Loucy (cell line): ENCODE measurements at regions not wholly inside any gene's neighbourhood (a gene's known extent, or its start where the extent isn't known, plus 50 kb on each side); places are given as distances from the start of the nearest gene placed in this dataset.

Experiments used
- H2AFZ ChIP-seq: fragments of 200-600 bp; sonication (generic); 2 replicates; pipeline ENCODE4 v1.6.0; 2016; ENCODE audit warnings: antibody characterized with exemption, mild to moderate bottlenecking, low read length, moderate library complexity
- H3F3A ChIP-seq: fragments of 200-600 bp; 2 replicates; pipeline ENCODE4 v1.6.0; 2016; ENCODE audit warnings: antibody characterized with exemption, low read depth, mild to moderate bottlenecking
- H3K27me3 ChIP-seq: fragments of 200-600 bp; sonication (generic); 2 replicates; pipeline ENCODE4 v1.6.1; 2014; ENCODE audit warnings: low read length, mild to moderate bottlenecking; ENCODE audit not compliant: insufficient read depth, poor library complexity, severe bottlenecking
- H3K36me3 ChIP-seq: fragments of 200-600 bp; sonication (generic); 2 replicates; pipeline ENCODE4 v1.6.1; 2016; ENCODE audit warnings: low read length; ENCODE audit not compliant: insufficient read depth
- H3K4me1 ChIP-seq: fragments of 200-600 bp; sonication (generic); 2 replicates; pipeline ENCODE4 v1.5.1; 2014; ENCODE audit warnings: low read length, mild to moderate bottlenecking; ENCODE audit not compliant: insufficient read depth, poor library complexity, severe bottlenecking
- H3K4me2 ChIP-seq: fragments of 200-600 bp; sonication (generic); 2 replicates; pipeline ENCODE4 v1.6.0; 2014; ENCODE audit warnings: antibody characterized with exemption, low read length, low read depth, mild to moderate bottlenecking; ENCODE audit not compliant: poor library complexity, severe bottlenecking
- H3K4me3 ChIP-seq: fragments of 200-600 bp; sonication (generic); 2 replicates; pipeline ENCODE4 v1.5.1; 2014; ENCODE audit warnings: low read length, mild to moderate bottlenecking, mixed read lengths; ENCODE audit not compliant: poor library complexity, severe bottlenecking
- H3K79me2 ChIP-seq: fragments of 200-600 bp; sonication (generic); 2 replicates; pipeline ENCODE4 v1.6.1; 2014; ENCODE audit warnings: low read length; ENCODE audit not compliant: insufficient read depth
- H3K9ac ChIP-seq: fragments of 200-600 bp; sonication (generic); 2 replicates; pipeline ENCODE4 v1.6.0; 2014; ENCODE audit warnings: mild to moderate bottlenecking, low read depth, low read length, moderate library complexity; ENCODE audit not compliant: poor library complexity, severe bottlenecking
- H3K9me2 ChIP-seq: fragments of 200-600 bp; sonication (generic); replicated peaks from 2 replicates; pipeline ENCODE4 v1.6.1; 2016; ENCODE audit warnings: low read depth, low read length, mixed read lengths
- H3K9me3 ChIP-seq: fragments of 200-600 bp; sonication (generic); 2 replicates; pipeline ENCODE4 v1.6.1; 2014; ENCODE audit warnings: mild to moderate bottlenecking, antibody characterized with exemption, low read length, low read depth; ENCODE audit not compliant: insufficient read depth
- H4K20me1 ChIP-seq: fragments of 200-600 bp; sonication (generic); 2 replicates; pipeline ENCODE4 v1.6.0; 2014; ENCODE audit warnings: antibody characterized with exemption, low read length, mild to moderate bottlenecking; ENCODE audit not compliant: insufficient read depth, poor library complexity, severe bottlenecking
- EZH2phosphoT487 ChIP-seq: fragments of 200-600 bp; IDR thresholded peaks from 2 replicates; pipeline ENCODE4 v1.6.1; 2018; ENCODE audit warnings: antibody characterized with exemption, mild to moderate bottlenecking, moderate library complexity, borderline replicate concordance
- TF ChIP-seq, protein P1 (sequence below): fragments of 200-600 bp; sonication (generic); conservative IDR thresholded peaks from 2 replicates; pipeline ENCODE4 v1.5.1; 2014; ENCODE audit warnings: mild to moderate bottlenecking, antibody characterized with exemption, low read length

DNA sequence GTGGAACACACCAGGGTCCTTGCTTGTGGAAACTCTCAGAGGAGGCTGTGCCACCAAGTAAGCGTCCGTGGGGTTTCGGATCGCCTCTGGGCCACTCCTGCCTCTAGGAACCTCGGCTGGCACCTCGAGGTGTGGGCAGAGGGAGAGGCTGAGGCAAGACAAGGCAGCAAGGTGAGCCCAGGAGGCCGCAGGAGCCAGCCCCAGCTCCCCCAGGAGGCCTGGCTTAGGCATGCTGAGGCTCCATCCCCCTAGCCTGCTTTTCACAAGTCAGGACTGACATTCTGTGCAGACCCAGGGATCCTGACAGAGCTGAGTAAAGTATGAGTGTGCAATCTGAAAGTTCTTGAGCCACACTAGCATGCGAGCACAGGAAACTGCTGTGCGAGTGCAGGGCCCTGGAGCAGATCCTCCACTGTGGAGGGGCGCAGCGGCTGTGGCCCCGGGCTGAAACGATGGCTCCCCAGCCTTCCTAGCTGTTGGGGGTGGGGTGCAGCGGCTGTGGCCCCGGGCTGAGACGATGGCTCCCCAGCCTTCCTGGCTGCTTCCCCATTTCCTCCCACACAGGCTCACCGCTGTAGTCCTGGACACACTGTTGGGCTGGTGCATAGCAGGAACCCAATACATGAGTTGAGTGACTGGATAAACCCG is 75.2 kb upstream of the CD93 start:
- H3F3A ChIP-seq, result 0 out of 2 replicates have a peak, but pooled peaks cover 5% of the 10 kb centered on the region
- no peak overlapping the region for H3K4me3 ChIP-seq
- peaks cover 27% of the 10 kb centered on the region for H3K4me1 ChIP-seq
- peak overlapping the region; percentile 11 for H3K9ac ChIP-seq
- H3K79me2 ChIP-seq, result no peaks in the 10 kb centered on the region
- H3K9me2 ChIP-seq, result no peaks in the 10 kb centered on the region
- H4K20me1 ChIP-seq, result no peaks in the 10 kb centered on the region
- H3K36me3 ChIP-seq, result no peaks in the 10 kb centered on the region
- H3K9me3 ChIP-seq, result no peaks in the 10 kb centered on the region
- no peak overlapping the region for H2AFZ ChIP-seq
- no peak overlapping the region for H3K4me2 ChIP-seq
- no peak for TF ChIP-seq EZH2phosphoT487
- no peaks in the 10 kb centered on the region for H3K27me3 ChIP-seq

DNA sequence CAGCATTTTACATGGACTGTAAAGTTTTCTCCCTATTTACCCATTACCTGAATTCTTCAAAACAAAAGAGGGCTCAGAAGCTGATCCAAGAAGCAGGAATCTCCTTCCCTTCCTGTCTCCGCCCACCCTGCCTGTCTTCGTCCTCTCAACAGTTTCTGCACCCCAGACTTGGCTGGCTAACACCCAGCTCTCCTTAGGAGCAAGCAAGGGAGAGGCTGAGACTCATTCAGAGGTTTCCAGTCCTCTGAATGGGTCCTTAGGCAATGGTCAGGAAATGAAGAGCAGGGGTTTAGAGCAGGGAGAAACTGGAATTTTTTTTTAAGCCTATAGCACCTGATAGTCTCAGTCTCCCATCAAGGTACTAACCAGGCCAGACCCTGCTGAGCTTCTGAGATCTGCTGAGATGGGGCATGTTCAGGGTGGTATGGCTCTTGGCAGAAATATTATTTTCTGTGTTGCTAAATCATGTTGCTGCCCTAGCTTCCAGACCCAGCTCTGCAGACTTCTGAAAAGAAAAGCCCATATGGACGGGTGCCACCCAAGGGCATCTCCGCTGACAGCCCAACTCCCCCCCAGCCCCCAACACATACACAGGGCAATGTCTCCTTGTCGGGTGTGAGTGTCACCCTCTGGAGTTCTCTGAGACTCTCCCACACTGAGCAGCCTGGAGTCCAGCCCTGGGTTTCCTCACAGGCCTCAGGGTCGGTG is 74.6 kb upstream of the CD93 start:
- peaks cover 33% of the 10 kb centered on the region for H3K4me1 ChIP-seq
- H2AFZ ChIP-seq, result peak overlapping the region; percentile 26; the same call in 1 of the 2 replicates
- no peak overlapping the region for H3K4me3 ChIP-seq
- no peaks in the 10 kb centered on the region for H3K9me3 ChIP-seq
- no peaks in the 10 kb centered on the region for H4K20me1 ChIP-seq
- no peaks in the 10 kb centered on the region for H3K79me2 ChIP-seq
- no peaks in the 10 kb centered on the region for H3K36me3 ChIP-seq
- TF ChIP-seq EZH2phosphoT487, result no peak
- TF ChIP-seq, protein P1, sequence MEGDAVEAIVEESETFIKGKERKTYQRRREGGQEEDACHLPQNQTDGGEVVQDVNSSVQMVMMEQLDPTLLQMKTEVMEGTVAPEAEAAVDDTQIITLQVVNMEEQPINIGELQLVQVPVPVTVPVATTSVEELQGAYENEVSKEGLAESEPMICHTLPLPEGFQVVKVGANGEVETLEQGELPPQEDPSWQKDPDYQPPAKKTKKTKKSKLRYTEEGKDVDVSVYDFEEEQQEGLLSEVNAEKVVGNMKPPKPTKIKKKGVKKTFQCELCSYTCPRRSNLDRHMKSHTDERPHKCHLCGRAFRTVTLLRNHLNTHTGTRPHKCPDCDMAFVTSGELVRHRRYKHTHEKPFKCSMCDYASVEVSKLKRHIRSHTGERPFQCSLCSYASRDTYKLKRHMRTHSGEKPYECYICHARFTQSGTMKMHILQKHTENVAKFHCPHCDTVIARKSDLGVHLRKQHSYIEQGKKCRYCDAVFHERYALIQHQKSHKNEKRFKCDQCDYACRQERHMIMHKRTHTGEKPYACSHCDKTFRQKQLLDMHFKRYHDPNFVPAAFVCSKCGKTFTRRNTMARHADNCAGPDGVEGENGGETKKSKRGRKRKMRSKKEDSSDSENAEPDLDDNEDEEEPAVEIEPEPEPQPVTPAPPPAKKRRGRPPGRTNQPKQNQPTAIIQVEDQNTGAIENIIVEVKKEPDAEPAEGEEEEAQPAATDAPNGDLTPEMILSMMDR, result no peak
- H3F3A ChIP-seq, result 0 out of 2 replicates have a peak, but pooled peaks cover 5% of the 10 kb centered on the region
- H3K4me2 ChIP-seq, result peak overlapping the region; percentile 59
- no peaks in the 10 kb centered on the region for H3K27me3 ChIP-seq
- H3K9ac ChIP-seq, result peak overlapping the region; percentile 44
- no peaks in the 10 kb centered on the region for H3K9me2 ChIP-seq

DNA sequence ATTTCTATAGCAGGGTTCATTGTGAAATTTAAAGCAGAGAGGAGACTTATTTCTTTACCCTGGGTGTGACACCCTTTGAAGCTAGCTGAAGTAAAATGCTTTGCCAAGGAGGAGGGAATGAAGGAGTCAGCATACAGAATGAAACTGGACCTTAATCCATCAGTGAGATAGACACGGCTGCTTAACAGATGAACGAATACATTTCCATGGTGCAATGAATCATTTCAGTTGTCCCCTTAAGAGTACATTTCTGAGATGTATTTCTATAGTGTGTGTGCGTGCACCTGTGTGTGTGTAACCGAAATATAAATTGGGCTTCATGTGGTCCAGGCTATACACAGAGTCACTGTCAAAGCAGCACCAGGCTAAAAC is 73.8 kb upstream of the CD93 start:
- Histone ChIP-seq H3K27me3 (no peaks in the 10 kb centered on the region), H2AFZ (peak overlapping the region; percentile 26), H3K9ac (peak overlapping the region; percentile 44), H3K4me2 (peak overlapping the region; percentile 59), H3F3A (0 out of 2 replicates have a peak, but pooled peaks cover 5% of the 10 kb centered on the region), H3K9me2 (no peaks in the 10 kb centered on the region), H3K36me3 (no peaks in the 10 kb centered on the region), H3K79me2 (no peaks in the 10 kb centered on the region), H3K4me3 (no peak overlapping the region), H4K20me1 (no peaks in the 10 kb centered on the region), H3K9me3 (no peaks in the 10 kb centered on the region), H3K4me1 (peaks cover 39% of the 10 kb centered on the region)
- TF ChIP-seq, protein P1, result no peak
- TF ChIP-seq EZH2phosphoT487, result no peak
